HG02759 (cell line): ENCODE measurements at regions not wholly inside any gene's neighbourhood (a gene's known extent, or its start where the extent isn't known, plus 50 kb on each side); places are given as distances from the start of the nearest gene placed in this dataset.
A peak's percentile ranks its signal among the peaks of the same experiment; 100 is the strongest.
"Not testable (repeated sequence)": the region's sequence is repeated elsewhere in the genome, so short reads cannot be mapped to it uniquely, and the experiment has no call there.

Experiments
- ATAC-seq: cut with Tn5 transposase; IDR thresholded peaks from one replicate; pipeline ENCODE4 v1.9.1; 2021; ENCODE audit warnings: mild to moderate bottlenecking, moderate library complexity; ENCODE audit not compliant: unreplicated experiment

GRCh38 chr2:181737302-181737701, 57.0 kb upstream of the NEUROD1 start:
- not testable (repeated sequence) for ATAC-seq

GRCh38 chr2:181738074-181738473, 57.8 kb upstream of the NEUROD1 start:
- no peak for ATAC-seq

- no peak for ATAC-seq
Observed at GRCh38 chr2:181738563-181738962, 58.2 kb upstream of the NEUROD1 start.

- ATAC-seq = no peak
Observed at GRCh38 chr2:181741756-181742155, 61.4 kb upstream of the NEUROD1 start.

- ATAC-seq = no peak
Observed at GRCh38 chr2:181742361-181742760, 62.0 kb upstream of the NEUROD1 start.

GRCh38 chr2:181742922-181743722, 62.8 kb upstream of the NEUROD1 start:
- ATAC-seq = peak; percentile 60

GRCh38 chr2:181743723-181744031, 63.4 kb upstream of the NEUROD1 start:
- ATAC-seq = no peak

GRCh38 chr2:181745796-181746540, 65.7 kb upstream of the NEUROD1 start:
- ATAC-seq = no peak

- no peak for ATAC-seq
Observed at GRCh38 chr2:181746844-181747243, 66.5 kb upstream of the NEUROD1 start.

GRCh38 chr2:181750305-181750704, 70.0 kb upstream of the NEUROD1 start:
- no peak for ATAC-seq

GRCh38 chr2:181751266-181752030, 71.1 kb upstream of the NEUROD1 start:
- ATAC-seq = no peak

GRCh38 chr2:181752301-181752700, 72.0 kb upstream of the NEUROD1 start:
- no peak for ATAC-seq

GRCh38 chr2:181753686-181754085, 73.4 kb upstream of the NEUROD1 start:
- no peak for ATAC-seq

GRCh38 chr2:181754105-181754504, 73.8 kb upstream of the NEUROD1 start:
- ATAC-seq = no peak

GRCh38 chr2:181755181-181755580, 74.9 kb upstream of the NEUROD1 start:
- no peak for ATAC-seq

GRCh38 chr2:181760521-181760920, 80.2 kb upstream of the NEUROD1 start:
- no peak for ATAC-seq

- ATAC-seq = no peak
Observed at GRCh38 chr2:181761175-181761574, 80.9 kb upstream of the NEUROD1 start.

GRCh38 chr2:181762000-181762399, 81.7 kb upstream of the NEUROD1 start:
- ATAC-seq = no peak

- ATAC-seq = no peak
Observed at GRCh38 chr2:181762848-181763247, 82.5 kb upstream of the NEUROD1 start.

GRCh38 chr2:181763423-181763822, 83.1 kb upstream of the NEUROD1 start:
- ATAC-seq = no peak

GRCh38 chr2:181764095-181764963, 84.0 kb upstream of the NEUROD1 start:
- ATAC-seq = no peak
